Thymus (tissue), 11 donors: ENCODE measurements at regions not wholly inside any gene's neighbourhood (a gene's known extent, or its start where the extent isn't known, plus 50 kb on each side); places are given as distances from the start of the nearest gene placed in this dataset.
"Not testable (repeated sequence)": the region's sequence is repeated elsewhere in the genome, so short reads cannot be mapped to it uniquely, and the experiment has no call there.

ENCODE experiments used
- DNase-seq, 9 donors: peaks; one replicate each; pipeline ENCODE4 v3.0.0-alpha.2; 2013; ENCODE audit warnings: low spot score in 9 of 9, low read depth in 6 of 9, missing footprints in 1 of 9
- H3K27ac ChIP-seq, 2 donors: one replicate each; pipeline ENCODE4 v1.5.1; 2013; ENCODE audit warnings: control low read depth in 1 of 2, low read depth in 1 of 2, low read length in 1 of 2, mild to moderate bottlenecking in 1 of 2, moderate library complexity in 1 of 2
- H3K27me3 ChIP-seq, 2 donors: one replicate each; pipeline ENCODE4 v1.5.1; 2013; ENCODE audit warnings: low read length in 1 of 2; ENCODE audit not compliant: control insufficient read depth in 2 of 2, insufficient read depth in 1 of 2
- H3K36me3 ChIP-seq, 2 donors: one replicate each; pipeline ENCODE4 v1.5.1; 2013; ENCODE audit warnings: low read length in 1 of 2, mild to moderate bottlenecking in 1 of 2, moderate library complexity in 1 of 2; ENCODE audit not compliant: control insufficient read depth in 2 of 2, insufficient read depth in 2 of 2
- H3K4me1 ChIP-seq, 2 donors: one replicate each; pipeline ENCODE4 v1.5.1; 2013; ENCODE audit warnings: low read length in 2 of 2; ENCODE audit not compliant: control insufficient read depth in 2 of 2, insufficient read depth in 2 of 2
- H3K4me3 ChIP-seq, 2 donors: one replicate each; pipeline ENCODE4 v1.5.1; 2013; ENCODE audit warnings: low read length in 2 of 2, control low read depth in 1 of 2, mild to moderate bottlenecking in 1 of 2
- H3K9me3 ChIP-seq, 2 donors: one replicate each; pipeline ENCODE4 v1.5.1; 2013; ENCODE audit warnings: low read length in 1 of 2, mild to moderate bottlenecking in 1 of 2; ENCODE audit not compliant: control insufficient read depth in 2 of 2, insufficient read depth in 1 of 2
- WGBS: extraction: QIAGEN DNeasy Blood & Tissue Kit; methylation state at CpG from one replicate; pipeline ENCODE4 v1.1.7; 2013; 5-methylcytosine and 5-hydroxymethylcytosine counted together
- donor health status: healthy.

DNA sequence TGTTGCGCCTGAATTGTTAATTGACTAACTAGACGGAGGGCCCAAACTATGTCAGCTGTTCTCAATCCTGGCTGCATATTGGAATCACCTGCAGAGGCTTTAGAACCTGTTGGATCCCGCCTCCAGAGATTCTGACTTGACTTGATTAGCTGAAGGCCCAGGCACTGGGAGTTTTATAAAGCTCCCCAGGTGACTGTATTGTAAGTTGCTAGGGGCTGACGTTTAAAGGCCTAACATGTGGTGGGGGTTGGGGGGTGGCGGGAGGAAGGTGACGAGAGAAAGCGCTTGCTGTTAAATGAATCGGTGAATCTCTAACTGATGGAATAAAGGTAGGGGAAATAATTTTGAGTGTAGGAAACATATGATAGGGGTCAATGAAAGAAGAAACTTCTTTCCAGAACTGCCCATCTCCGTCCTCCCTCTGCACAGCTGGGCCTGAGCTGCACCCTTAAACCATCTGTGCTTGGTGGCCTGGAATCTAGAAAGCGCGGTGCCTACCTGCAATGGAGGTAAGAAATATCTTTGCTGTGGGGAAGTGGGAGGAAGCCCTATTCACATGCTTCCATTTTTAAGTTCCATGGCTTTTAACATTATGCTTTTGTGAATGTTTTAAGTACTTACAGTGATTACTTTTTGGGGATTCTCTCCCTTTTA, 225.0 kb upstream of the FAM3C start:
- H3K27ac ChIP-seq, result no peak overlapping the region
- H3K4me1 ChIP-seq, result no peaks in the 10 kb centered on the region
- H3K9me3 ChIP-seq, result no peaks in the 10 kb centered on the region
- H3K36me3 ChIP-seq, result no peaks in the 10 kb centered on the region
- DNase-seq, result no peak
- H3K4me3 ChIP-seq, result no peak overlapping the region
- WGBS, result 89% methylated on average over 11 of the region's 11 CpGs
- no peaks in the 10 kb centered on the region for H3K27me3 ChIP-seq

DNA sequence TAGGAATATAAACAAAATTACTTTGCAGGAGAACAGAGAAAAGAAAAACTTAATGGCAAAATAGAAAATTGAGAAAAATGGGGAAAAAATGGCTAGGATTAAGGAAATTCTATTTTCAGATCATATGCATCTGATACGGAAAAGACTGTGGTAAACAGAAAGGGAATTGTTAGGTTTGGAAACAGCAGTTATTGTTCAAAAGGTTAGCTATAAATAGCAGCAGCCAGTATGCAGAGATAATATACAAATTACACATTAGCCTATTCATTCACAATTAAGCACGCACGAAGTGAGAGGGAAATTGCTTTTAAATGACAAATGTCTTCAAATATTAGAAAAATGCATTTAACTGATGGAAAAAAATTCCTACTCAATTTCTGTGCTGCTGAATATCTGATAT, 224.1 kb upstream of the FAM3C start:
- Histone ChIP-seq H3K27me3 (no peaks in the 10 kb centered on the region), H3K4me3 (no peak overlapping the region), H3K9me3 (no peaks in the 10 kb centered on the region), H3K27ac (no peak overlapping the region), H3K36me3 (no peaks in the 10 kb centered on the region), H3K4me1 (no peaks in the 10 kb centered on the region)
- DNase-seq, result no peak
- 78% methylated on average over 3 of the region's 3 CpGs for WGBS

DNA sequence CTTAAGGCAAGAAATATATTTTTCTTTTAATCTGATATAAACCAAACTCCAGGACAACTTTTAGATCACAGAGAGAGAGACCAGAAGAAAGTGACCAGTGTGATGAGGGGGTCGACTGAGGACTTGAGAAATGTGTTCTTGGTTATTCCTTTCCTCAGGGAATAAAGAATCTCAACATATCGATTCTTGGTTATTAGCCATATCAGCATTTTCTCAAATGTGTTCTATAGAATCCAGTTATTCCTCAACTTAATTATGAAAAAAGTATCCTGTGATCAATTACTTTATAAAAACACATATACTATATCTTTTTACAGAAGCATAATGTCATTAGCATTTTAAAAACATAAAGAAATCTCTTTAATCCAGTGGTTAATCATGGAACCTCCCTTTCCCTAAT, 222.1 kb upstream of the FAM3C start:
- H3K4me3 ChIP-seq, result no peak overlapping the region
- no peaks in the 10 kb centered on the region for H3K9me3 ChIP-seq
- 85% methylated on average over 2 of the region's 2 CpGs for WGBS
- no peaks in the 10 kb centered on the region for H3K4me1 ChIP-seq
- H3K27ac ChIP-seq, result no peak overlapping the region
- DNase-seq, result no peak
- no peaks in the 10 kb centered on the region for H3K36me3 ChIP-seq
- H3K27me3 ChIP-seq, result no peaks in the 10 kb centered on the region

DNA sequence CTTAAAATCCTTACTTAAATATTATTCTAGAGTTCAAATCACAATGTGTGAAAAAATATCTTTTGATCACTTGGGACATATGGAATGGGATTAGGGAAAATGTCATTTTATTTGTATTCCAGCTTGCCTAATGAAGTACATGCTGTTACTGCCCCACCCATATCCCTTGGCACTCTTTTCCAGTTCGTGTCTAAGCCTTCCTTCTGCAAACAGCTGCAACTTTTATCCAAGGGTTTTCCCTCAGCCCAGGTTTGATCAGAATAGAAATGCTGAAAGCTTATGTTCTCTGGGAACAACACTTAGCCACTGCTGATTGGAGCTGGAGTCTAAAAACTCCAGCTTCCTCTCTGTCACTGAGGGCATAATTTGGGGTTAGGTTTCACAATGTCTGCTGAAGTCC, 214.1 kb upstream of the FAM3C start:
- no peaks in the 10 kb centered on the region for H3K27me3 ChIP-seq
- H3K36me3 ChIP-seq, result no peaks in the 10 kb centered on the region
- no peaks in the 10 kb centered on the region for H3K9me3 ChIP-seq
- no peak overlapping the region for H3K4me3 ChIP-seq
- no peak for DNase-seq
- 31% methylated on average over 1 of the region's 1 CpG for WGBS
- H3K4me1 ChIP-seq, result no peaks in the 10 kb centered on the region
- H3K27ac ChIP-seq, result no peak overlapping the region

DNA sequence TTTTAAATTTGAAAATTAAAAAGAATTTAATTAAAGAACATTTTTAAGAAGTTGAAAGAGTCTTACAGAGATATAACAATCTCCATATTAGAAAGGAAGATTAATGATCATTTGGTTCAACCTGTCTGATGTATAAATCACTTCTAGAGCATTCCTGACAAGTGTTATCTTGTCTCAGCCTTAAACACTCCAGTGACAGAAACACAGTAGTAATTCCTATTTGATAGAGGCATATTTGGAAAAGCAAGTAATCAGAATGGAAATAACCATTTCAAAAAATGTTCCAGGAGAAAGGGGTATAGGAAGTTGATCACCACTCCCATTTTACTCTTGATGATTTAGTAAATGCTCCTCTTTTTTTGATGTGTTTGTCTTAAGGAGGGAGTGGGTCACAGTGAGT, 213.1 kb upstream of the FAM3C start:
- H3K4me3 ChIP-seq, result no peak overlapping the region
- no peak overlapping the region for H3K27ac ChIP-seq
- no peaks in the 10 kb centered on the region for H3K4me1 ChIP-seq
- H3K36me3 ChIP-seq, result no peaks in the 10 kb centered on the region
- DNase-seq, result no peak
- no peaks in the 10 kb centered on the region for H3K9me3 ChIP-seq
- H3K27me3 ChIP-seq, result no peaks in the 10 kb centered on the region

DNA sequence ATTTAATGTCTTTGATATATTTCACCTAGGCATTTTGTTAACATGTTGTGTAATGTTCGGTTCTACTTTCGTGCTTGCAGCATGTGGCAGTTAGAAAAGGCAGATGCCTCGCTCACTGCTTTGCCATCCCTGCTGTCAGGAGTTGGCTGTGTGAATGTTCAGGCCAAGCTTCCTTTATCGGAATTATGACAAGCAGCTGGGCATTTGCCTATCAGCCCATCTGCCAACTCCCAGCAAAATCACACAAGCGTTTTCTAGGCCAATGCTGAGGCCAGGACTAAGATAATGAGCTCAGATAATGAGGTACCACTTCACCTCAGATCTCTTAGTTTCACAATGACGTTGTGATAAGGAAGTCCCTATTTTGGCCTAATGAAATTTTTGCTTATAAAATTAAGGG, 212.7 kb upstream of the FAM3C start:
- Histone ChIP-seq H3K27me3 (no peaks in the 10 kb centered on the region), H3K9me3 (no peaks in the 10 kb centered on the region), H3K36me3 (no peaks in the 10 kb centered on the region), H3K4me3 (no peak overlapping the region), H3K4me1 (no peaks in the 10 kb centered on the region), H3K27ac (no peak overlapping the region)
- 85% methylated on average over 6 of the region's 6 CpGs for WGBS
- no peak for DNase-seq

DNA sequence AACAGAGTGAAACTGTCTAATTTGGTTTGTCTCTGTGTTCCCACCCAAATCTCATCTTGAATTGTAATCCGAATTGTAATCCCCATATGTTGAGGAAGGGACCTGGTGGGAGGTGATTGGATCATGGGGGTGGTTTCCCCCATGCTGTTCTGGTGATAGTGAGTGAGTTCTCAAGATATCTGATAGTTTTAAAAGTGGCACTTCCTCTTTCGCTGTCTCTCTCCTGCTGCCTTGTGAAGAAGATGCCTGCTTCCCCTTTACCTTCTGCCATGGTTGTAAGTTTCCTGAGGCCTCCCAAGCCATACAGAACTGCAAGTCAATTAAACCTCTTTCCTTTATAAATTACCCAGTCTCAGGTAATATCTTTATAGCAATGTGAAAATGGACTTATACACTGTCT, 212.1 kb upstream of the FAM3C start:
- not testable (repeated sequence) for H3K36me3 ChIP-seq, DNase-seq, H3K9me3 ChIP-seq, H3K4me1 ChIP-seq, H3K27ac ChIP-seq, H3K27me3 ChIP-seq, H3K4me3 ChIP-seq
- 71% methylated on average over 2 of the region's 2 CpGs for WGBS

DNA sequence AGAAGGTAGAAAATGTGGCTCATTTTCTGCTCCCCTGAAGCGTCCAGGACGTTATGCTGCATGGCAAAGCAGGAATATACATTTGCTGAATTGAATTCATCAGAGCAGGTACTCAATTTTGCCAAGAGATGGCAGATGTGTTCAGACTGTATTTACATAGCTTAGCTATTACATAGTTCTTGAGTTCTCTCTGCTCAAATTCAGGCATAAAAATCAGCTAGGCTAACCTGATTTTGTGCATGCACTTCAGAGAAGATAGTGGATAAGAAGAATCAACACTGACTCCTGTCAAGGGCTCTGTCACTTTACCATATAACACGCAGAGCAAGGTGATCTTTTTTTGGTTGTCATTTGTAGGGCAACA, 209.2 kb upstream of the FAM3C start:
- no peaks in the 10 kb centered on the region for H3K27me3 ChIP-seq
- H3K4me3 ChIP-seq, result no peak overlapping the region
- WGBS, result 83% methylated on average over 3 of the region's 3 CpGs
- no peaks in the 10 kb centered on the region for H3K36me3 ChIP-seq
- no peak for DNase-seq
- no peak overlapping the region for H3K27ac ChIP-seq
- H3K4me1 ChIP-seq, result no peaks in the 10 kb centered on the region
- H3K9me3 ChIP-seq, result no peaks in the 10 kb centered on the region

DNA sequence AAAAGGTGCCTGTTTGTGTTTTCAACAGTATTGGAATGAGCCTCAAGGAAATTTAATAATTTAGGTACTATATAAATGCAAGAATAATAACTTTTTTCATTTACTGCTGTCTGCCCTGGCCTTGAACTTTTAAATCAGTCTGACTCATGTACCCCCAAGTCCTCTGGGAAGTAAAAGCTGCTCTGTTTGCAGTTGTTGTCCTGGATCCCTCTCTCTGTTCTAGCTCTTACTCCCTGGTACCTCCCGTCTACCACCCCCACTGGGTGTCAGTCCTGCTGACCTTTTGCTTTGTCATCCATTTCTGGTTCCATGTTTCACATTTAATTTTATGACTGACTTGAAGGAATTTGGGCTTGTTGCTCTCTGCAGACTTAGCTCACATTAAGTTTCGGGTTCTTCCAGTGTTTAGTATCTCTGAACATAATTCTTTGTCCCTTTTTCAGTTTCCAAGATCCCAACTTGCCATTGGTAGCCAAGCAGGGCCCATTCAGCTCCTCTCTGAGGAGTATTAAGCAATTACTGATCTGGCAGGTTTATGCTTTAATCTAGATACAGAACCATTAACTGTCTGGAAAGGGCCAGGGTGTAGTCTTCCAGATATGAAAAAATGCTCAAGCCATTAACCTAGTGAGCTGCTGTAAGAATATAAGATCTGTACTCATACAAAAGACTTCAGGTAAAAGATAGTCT, 208.7 kb upstream of the FAM3C start:
- 53% methylated on average over 2 of the region's 2 CpGs for WGBS
- Histone ChIP-seq H3K4me1 (no peaks in the 10 kb centered on the region), H3K27ac (no peak overlapping the region), H3K27me3 (no peaks in the 10 kb centered on the region), H3K36me3 (no peaks in the 10 kb centered on the region), H3K4me3 (no peak overlapping the region), H3K9me3 (no peaks in the 10 kb centered on the region)
- no peak for DNase-seq
